ENCODE measurements at regions not wholly inside any gene's neighbourhood (a gene's known extent, or its start where the extent isn't known, plus 50 kb on each side); places are given as distances from the start of the nearest gene placed in this dataset.

DNA sequence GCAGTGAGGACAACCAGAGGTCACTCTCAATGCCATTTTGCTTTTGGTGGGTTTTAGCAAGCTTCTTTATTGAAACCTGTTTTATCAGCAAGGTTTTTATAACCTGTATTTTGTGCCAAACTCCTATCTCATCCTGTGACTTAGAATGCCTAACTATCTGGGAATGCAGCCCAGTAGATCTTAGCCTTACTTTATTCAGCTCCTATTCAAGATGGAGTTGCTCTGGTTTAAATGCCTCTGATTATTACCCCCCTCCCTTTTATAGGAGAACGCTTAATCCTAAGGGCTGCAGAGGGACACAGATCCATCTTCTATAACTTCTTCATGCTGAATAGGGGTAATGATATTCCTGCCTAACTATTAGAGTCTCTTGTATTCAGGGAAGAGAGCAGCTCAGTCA lies 179.1 kb downstream of the KIF18A start:
- TF ChIP-seq, protein P1, sequence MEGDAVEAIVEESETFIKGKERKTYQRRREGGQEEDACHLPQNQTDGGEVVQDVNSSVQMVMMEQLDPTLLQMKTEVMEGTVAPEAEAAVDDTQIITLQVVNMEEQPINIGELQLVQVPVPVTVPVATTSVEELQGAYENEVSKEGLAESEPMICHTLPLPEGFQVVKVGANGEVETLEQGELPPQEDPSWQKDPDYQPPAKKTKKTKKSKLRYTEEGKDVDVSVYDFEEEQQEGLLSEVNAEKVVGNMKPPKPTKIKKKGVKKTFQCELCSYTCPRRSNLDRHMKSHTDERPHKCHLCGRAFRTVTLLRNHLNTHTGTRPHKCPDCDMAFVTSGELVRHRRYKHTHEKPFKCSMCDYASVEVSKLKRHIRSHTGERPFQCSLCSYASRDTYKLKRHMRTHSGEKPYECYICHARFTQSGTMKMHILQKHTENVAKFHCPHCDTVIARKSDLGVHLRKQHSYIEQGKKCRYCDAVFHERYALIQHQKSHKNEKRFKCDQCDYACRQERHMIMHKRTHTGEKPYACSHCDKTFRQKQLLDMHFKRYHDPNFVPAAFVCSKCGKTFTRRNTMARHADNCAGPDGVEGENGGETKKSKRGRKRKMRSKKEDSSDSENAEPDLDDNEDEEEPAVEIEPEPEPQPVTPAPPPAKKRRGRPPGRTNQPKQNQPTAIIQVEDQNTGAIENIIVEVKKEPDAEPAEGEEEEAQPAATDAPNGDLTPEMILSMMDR (conservative IDR thresholded peaks at IDR 0.05 in 1 of 2, IDR thresholded peaks at IDR 0.05 in 1 of 2; ENCODE audit: extremely low read depth in 1 of 2, insufficient read depth in 1 of 2, low read depth in 1 of 2, low read length in 2 of 2): no peak
- TF ChIP-seq EZH2 (IDR thresholded peaks at IDR 0.05; ENCODE audit: borderline replicate concordance, low read length): no peak
